GF-D8 (cell line): ENCODE measurements at regions not wholly inside any gene's neighbourhood (a gene's known extent, or its start where the extent isn't known, plus 50 kb on each side); places are given as distances from the start of the nearest gene placed in this dataset.

Experiments
- DNase-seq: peaks from one replicate; lab custom pipeline; 2025; lab: John Stamatoyannopoulos, UW

DNA sequence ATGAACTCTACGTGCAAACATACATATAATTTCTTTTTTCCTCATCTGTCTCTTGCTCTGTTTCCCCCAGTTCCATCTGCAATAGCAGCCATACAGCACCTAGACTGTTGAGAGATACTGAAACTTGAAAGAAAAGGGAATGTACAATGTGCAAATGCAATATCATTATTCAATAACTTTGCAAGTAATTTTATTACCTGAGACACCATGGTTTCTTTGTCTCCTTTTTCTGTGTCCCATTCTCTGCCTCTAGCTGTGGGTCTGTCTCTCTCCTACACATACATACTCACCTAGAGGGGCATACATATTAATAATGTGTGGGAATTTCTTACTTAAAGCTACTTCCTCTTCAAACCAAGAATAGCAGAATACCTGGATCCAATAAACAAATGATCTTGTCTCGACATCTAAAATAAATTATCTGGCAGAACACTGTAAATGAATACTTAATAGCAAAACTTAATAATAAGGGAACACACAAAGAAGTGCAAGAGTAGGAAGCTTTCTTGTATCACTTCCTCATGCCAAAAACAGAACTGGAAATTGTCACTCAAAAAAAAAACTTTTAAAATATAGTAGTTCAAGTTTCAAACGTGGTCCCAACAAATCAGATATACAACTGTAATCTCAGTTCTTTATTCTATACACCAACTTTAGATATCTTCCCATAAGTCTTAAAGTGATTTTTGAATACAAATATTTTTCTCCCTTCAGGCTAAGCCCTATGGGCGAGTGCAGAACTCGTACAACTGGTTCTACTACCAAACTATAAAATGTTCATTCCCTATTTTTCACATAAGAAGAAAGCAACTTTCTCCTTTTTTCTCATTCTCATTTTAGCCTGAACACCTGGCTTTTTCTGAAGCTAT lies 194.6 kb downstream of the NRIP1 start:
- DNase-seq: no peak

DNA sequence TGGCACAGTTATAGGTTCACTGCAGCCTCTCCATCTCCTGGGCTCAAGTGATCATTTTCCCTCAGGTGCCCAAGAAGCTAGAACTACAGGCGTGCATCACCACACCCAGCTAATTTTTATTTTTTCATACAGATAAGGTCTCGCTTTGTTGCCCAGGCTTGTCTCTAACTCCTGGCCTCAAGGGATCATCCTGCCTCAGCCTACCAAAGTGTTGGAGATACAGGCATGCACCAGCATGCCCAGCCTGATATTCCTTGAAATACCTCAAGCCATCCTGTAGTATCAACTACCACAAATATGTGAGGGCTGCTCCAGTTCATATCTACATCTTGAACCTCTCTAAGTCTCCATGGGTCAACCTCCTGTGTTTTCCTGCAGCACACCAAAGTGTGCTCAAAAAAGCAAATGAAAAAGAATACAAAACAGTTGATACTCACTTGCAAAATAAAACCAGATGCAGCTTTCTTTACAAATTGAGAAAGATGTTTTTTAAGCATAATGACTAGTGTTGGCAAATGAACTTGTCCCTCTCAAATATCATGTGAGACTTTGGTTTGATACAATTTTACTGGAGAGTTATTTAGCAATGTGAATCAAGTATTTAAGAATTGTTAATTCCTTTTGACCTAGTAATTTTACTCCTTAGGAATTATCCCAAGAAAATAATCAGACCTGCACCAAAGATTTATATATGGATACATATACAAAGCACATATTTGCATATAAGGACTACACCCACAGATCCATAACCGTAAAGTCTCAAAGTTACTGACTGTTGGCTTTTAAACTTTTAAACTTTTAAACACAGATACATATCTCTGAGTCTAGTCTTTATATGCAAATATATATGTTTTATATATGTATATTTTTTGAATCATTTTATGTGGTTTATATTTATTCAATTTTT lies 197.7 kb downstream of the NRIP1 start:
- no peak for DNase-seq

DNA sequence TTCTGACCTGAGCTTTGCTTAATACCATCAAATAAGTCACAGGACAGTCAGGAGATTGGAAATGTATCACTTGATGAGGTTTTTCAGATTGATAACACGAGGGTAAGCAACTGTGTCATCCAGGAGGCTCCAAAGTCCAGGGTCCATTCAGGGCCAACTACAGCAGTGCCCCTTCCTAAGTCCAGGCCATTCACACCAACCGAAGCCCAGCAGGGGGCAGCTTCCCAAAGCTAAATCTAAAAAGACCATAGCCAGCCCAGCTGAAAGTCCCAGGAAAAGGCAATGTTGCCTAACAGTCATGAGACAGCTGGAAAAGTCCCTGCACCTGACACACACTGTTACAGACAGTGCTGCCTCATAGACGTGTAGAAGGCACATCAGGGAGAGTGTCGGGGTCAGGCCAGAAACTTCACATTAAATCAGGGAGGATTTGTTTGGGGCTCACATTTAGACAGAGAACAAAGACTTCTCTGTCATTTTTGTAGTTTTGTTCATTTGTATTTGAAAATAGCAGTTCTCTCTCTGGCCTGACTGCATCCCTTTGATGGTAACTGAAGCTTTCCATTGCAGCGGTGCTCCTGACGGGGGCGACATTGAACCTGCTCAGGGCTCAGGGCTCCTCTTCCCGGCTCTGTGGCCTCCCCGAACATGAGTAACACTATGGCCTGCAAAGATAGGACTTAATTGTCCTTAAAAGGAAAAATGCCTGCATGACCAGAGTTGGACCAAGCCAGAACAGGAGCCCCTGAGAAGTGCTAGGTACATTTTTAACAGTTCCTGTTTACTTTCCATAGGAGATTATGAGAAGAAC lies 200.4 kb downstream of the NRIP1 start:
- DNase-seq: no peak

DNA sequence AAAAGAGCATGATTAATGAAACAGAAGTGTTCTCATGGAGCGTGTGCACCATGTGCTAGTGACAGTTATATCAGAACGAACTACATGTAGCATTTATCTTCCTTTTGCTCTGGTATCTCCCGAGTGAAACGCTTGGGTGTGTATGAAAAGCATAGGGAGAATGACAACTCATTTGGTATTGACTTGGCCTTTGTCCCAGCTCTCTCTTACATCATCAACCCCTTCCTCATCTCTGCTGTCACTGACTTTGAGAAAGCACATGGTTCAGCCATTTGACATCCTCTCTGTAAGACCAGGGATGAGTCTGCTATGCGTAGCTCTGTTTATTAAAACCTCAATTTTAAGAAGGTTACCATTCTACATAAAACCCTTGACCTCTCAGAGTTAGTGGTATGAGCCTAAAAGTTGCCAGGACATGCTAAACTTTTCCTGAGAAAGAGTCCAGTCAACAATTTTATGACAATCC lies 201.0 kb downstream of the NRIP1 start:
- no peak for DNase-seq

DNA sequence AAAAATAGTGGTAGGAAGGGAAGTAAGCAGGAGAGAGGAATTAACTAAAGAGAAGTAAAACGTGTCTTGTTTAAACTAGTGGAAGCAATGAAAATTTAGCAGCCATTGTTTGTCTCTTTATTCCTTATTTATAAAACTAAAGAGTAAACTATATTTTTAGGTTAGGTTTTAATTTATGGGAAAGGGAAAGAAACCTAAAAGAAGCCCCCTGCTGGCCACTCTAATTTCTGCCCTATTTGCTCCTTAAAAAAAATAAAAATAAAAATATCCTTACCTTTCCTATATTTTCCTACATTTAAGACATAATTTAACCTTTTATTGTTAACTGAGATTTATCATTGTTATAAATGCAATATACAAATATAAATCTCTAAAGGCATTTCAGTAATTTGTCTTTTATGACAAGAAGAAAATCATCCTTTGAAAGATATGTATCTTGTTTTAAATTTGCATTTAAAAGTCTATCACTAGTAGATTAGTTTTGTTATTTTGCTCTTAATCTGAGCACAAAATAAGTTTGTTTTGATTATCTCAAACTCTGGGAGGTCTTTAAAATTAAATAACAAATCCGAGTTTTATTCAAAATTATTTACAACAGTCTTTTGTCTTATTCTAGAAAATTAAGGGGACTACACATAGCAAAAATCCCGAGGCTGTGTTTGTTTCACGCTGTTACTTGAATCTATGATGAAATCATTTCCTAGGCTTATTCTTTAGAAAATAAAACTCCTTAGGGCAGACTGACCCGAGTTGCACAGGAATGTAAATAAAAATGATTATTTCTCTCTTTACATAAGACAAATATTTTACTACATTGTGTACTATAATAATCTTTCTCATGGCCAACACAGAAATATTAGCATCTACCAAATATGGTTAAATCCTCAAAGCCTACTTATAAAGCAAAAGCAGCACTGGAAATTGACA lies 201.7 kb downstream of the NRIP1 start:
- DNase-seq: no peak

DNA sequence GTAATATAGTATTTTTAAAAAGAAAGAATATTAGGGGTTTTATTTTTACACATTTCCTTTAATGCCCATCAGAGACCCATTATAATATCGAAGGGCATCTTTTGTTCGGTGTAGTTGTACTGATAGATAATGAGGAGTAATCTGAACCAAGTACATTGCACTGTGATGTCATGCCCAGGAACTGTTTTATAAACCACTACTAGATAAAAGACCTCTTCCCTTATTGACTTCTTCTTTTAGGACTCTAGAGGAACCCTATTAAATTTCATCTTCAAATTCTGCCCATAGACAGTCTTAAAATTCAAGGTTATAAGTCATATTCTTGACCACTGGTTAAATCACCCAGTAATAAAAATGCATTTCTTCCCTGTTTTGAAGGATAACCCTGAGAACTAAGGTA lies 206.5 kb downstream of the NRIP1 start:
- no peak for DNase-seq

DNA sequence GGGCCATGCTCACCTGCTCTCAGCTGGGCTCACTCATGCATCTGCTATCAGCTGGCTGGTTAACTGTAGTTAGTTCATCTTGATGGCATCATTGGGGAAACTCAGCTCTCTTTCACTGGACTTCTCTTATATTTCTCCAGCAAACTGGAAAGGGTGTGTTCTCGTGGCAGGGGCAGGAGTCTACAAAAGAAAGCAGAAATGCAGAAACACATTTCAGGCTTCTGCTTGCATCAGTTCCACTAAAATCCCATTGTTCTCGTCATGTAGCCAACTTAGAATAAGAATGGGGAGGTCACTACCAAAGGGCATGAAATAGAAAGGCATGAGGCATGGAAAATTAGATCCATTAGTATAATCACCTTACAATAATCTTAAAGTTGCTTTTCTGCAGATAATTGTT lies 207.3 kb downstream of the NRIP1 start:
- no peak for DNase-seq

DNA sequence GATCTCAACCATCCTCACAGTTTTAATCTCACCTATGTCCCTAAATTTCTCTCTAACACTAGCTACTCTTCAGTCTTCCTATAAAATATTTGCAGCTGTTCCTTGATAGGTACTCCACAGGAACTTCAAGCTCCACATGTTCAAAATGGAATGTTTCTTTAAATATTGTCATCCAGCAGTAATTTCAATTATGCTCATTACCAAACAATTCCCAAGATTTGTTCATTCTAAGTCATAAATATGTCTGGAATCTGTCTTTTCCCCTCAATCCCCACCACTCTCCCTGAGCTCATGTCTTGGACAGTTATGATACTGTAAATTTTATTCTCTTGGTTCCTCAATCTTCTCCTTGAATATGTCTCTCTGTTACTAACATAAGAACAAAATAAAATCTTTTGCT lies 214.4 kb downstream of the NRIP1 start:
- no peak for DNase-seq

DNA sequence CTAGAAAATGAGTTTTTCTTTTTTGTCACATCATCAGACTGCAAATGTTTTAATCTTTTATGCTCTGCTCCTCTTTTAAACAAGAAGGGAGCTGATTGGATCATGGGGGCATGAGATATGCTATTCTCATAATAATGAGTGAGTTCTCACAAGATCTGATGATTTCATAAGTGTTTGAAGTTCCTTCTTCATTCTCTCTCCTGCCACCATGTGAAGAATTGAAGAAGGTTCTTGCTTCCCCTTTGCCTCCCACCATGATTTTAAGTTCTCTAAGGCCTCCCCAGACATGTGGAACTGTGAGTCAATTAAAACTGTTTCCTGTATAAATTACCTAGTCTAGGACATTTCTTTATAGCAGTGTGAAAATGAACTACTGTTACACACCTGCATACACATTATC lies 218.2 kb downstream of the NRIP1 start:
- no peak for DNase-seq

DNA sequence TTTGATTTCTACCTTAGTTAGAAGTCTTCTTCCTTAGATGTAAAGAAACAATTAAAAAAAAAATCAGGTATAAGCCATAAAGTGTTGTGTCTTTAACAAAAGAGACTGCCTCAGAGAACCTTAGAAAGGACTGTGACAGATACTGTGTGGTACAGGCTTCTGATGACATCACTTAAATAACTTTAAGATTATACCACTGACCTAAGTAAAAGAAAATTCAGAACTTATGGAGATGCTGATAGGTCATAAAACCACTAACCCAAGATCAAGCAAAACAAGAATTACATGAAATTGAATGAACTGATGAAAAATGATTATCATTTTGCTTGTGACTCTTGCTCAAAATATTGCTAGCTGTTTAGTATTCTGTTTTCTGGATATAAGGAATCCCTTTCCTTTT lies 220.8 kb downstream of the NRIP1 start:
- DNase-seq: no peak

DNA sequence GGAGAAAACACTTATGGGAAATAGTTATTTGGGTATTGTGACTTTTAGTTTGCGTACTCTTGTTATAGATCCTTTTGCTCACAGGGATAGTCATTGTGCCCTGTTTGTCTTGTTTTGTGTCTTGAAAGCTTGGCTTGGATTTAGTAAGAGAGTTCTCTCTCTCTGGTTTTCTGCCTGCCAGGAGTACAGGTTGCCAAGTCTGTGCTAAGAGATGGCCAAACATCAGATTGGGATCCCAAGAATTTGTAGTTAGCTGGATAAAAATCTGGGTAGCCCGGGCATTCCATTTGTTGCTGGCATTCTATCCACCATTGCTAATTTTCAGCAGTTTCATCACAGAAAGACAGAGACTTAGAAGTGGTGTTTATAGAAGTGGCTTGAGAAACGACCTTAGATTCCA lies 222.2 kb downstream of the NRIP1 start:
- no peak for DNase-seq

DNA sequence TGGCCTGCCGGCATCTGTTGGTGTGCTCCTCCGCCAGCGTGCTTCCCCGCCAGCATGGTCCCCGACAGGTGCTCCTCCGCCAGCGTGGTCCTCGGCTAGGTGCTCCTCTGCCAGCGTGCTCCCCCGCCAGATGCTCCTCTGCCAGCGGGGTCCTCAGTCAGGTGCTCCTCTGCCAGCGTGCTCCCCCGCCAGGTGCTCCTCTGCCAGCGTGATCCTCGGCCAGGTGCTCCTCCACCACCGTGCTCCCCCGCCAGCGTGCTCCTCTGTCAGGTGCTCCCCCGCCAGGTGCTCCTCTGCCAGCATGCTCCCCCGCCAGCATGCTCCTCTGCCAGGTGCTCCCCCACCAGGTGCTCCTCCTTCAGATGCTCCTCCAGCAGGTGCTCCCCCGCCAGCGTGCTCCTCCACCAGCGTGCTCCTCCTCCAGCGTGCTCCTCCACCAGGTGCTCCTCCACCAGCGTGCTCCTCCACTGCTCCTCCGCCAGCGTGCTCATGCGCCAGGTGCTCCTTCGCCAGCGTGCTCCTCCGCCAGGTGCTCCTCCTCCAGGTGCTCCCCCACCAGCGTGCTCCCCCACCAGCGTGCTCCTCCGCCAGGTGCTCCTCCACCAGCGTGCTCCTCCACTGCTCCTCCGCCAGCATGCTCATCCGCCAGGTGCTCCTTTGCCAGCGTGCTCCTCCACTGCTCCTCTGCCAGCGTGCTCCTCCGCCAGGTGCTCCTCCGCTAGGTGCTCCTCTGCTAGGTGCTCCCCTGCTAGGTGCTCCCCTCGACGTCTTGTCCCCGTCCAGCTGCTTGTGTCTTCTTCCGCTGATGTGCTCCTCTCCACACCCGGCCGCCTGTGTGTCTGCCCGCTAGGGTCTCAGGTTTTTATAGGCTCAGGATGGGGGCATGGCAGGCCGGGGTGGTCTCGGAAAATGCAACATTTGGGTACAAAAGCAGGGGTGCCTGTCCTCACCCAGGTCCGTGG lies 223.0 kb downstream of the NRIP1 start:
- DNase-seq: no peak

DNA sequence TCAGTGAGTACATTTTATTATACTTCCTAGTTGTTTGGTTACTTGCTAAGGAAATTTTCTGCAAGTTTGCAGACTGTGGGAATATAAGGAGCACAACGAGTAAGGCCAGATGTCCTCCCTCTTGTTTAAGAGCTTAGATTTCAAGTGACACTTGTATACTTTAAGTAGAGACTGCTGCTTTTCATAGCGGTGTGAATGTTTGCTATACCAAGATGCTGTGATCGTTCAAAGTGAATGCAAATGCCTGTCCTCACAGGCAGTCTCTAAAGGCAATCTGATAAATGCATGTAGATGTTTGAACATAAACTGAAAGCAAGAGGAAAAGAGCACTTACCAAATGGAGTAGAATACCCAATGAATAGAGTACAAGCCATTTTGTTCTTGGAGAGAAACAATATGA lies 226.4 kb downstream of the NRIP1 start:
- DNase-seq: no peak

DNA sequence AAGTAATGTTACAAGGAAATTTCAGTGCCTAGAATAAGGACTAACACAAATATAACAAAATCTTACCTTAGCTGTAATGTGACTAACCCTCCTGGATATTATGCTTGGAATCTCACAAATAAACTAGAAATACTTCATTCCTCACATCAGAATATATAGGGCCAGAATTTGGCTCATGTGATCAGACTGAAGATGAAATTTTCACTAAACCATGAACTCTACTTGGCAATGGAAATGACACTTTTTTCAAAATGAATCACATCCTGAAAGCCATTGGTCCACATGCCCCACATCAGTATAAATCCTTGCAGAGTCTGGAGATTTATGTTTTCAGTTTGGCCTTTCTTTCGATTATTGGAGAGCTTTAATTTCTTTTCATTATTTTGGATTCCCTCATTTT lies 227.8 kb downstream of the NRIP1 start:
- no peak for DNase-seq

DNA sequence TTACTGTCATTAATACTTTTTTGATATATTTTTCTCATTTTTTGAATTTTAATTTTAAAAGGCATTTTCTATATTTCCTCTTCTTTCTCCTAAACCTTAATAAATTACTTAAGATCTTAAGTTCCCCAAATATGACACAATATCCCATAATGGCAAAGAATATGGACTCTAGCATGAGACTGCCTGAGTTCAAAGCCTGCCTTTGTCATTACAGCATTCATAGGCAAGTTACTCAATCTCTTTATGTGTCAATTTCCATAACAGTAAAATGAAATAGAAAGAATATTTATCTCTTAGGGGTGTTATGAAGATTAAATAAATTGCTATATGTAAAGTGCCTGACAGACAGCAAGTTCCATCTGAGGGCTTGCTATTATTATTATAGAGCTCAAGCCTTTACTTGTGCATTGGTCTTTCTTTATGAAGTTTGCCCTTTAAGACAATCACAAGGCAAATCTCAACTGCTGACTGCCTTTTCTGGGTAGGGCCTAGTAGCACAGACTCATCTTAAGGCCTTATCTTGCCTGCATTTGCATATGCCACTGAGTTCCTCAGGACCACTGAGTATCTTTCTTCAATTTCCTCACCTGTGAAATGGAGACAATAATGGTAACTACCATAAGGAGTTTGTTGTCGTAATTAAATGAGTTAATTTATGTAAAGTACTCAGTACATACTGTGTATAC lies 231.0 kb downstream of the NRIP1 start:
- DNase-seq: no peak

DNA sequence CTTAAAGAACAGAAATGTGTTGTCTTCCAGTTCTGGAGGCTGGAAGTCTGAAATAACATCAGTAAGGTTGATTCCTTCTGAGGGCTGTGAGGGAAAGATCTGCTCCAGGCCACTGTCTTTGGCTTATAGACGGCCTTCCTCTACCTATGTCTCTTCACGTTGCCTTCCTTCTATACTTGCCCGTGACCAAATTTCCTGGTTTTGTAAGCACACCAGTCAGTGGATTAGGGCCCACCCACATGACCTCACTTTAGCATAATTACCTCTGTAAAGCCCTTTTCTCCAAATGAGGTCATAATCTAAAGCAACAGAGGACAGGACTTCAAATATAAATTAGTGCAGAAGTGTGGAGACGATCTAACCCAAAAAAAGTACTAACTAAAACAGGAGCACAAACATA lies 231.6 kb downstream of the NRIP1 start:
- DNase-seq: no peak

DNA sequence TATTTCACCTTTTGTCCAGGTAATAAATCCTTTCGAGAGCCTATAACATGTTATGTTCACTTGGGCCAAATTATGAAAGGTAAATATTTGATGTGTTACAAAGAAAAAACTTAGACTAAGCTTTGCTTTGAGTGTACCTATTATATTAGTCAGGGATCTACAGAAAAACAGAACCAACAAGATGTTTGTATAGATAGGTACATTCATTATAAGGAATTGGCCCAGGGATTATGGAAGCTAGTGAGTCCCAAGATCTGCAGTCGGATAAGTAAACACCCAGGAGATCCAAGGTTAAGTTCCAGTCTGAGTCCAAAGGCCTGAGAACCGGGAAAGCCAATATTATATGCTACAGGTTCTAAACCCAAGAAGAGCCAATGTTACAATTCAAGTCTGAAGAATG lies 234.5 kb downstream of the NRIP1 start:
- no peak for DNase-seq

DNA sequence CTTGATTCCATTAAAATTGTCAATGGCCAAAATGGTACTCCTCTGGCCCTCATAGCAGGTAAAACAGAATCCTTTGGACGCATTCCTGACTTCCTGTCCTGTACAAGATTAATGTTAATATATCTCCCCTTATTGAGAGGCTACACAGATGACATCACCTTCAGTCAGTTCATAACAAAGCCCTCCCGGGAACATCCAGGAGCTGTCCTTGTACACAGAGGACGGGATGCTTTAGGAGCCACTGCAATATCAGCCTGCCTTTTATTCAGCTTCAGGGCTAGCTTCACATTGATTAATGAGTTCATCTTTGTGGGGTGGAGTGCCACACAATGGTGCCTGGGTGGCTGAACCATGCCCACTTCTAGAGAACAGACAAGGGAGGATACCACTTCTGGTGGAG lies 235.1 kb downstream of the NRIP1 start:
- no peak for DNase-seq

DNA sequence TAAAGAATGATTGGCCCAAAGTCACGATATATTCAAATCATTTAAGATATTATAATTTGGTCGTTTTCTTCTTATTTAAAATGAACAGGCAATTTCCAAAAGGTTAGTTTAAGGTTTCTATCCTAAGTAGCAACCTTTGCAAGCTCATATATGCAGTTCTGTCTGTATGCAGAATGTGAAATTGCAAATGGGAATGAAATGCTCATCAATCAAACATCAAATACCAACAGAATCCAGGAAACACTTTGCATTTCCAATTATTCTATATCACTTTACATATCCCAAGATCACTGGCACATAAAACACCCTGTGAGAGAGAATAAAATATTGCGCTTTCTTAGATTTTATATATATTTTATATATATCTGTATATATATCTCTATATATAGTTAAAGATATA lies 237.3 kb downstream of the NRIP1 start:
- no peak for DNase-seq
